ENCODE measurements at regions not wholly inside any gene's neighbourhood (a gene's known extent, or its start where the extent isn't known, plus 50 kb on each side); places are given as distances from the start of the nearest gene placed in this dataset.
"Not testable (repeated sequence)": the region's sequence is repeated elsewhere in the genome, so short reads cannot be mapped to it uniquely, and the experiment has no call there.

GRCh38 chr18:56312551-56313335 is 325.6 kb downstream of the TXNL1 start:
- no peak for DNase-seq

GRCh38 chr18:56309104-56309503 is 329.3 kb downstream of the TXNL1 start:
- no peak for DNase-seq

- DNase-seq = no peak
Measured at GRCh38 chr18:56307354-56308170, 330.8 kb downstream of the TXNL1 start.

- no peak for DNase-seq
Measured at GRCh38 chr18:56306797-56307196, 331.6 kb downstream of the TXNL1 start.

GRCh38 chr18:56305583-56305982 is 332.8 kb downstream of the TXNL1 start:
- no peak for DNase-seq

GRCh38 chr18:56302156-56302555 is 336.2 kb downstream of the TXNL1 start:
- peak in 2 of 14 donors; percentile 5 to 68 for DNase-seq

GRCh38 chr18:56299740-56300139 is 338.7 kb downstream of the TXNL1 start:
- DNase-seq = no peak

GRCh38 chr18:56298935-56299334 is 339.5 kb downstream of the TXNL1 start:
- no peak for DNase-seq

- no peak for DNase-seq
Measured at GRCh38 chr18:56296381-56296780, 342.0 kb downstream of the TXNL1 start.

GRCh38 chr18:56294484-56295183 is 343.8 kb downstream of the TXNL1 start:
- DNase-seq = no peak

GRCh38 chr18:56291294-56291693 is 347.1 kb downstream of the TXNL1 start:
- no peak for DNase-seq

- no peak for DNase-seq
Measured at GRCh38 chr18:56289381-56289780, 349.0 kb downstream of the TXNL1 start.

- DNase-seq = no peak
Measured at GRCh38 chr18:56286775-56287325, 351.5 kb downstream of the TXNL1 start.

- DNase-seq = no peak
Measured at GRCh38 chr18:56285387-56286065, 352.9 kb downstream of the TXNL1 start.

- no peak for DNase-seq
Measured at GRCh38 chr18:56284319-56284718, 354.1 kb downstream of the TXNL1 start.

GRCh38 chr18:56283316-56283715 is 355.1 kb downstream of the TXNL1 start:
- DNase-seq = no peak

- no peak for DNase-seq
Measured at GRCh38 chr18:56282234-56283104, 355.9 kb downstream of the TXNL1 start.

GRCh38 chr18:56279816-56280215 is 358.6 kb downstream of the TXNL1 start:
- not testable (repeated sequence) for DNase-seq

GRCh38 chr18:56278421-56279003 is 359.9 kb downstream of the TXNL1 start:
- DNase-seq = no peak

- no peak for DNase-seq
Measured at GRCh38 chr18:56276466-56276865, 361.9 kb downstream of the TXNL1 start.
